GM10266 (cell line): ENCODE measurements at regions not wholly inside any gene's neighbourhood (a gene's known extent, or its start where the extent isn't known, plus 50 kb on each side); places are given as distances from the start of the nearest gene placed in this dataset.

Experiments used
- DNase-seq: peaks from one replicate; pipeline ENCODE4 v3.0.0; 2012; ENCODE audit errors: extremely low spot score
- TF ChIP-seq, protein P1 (sequence below): IDR thresholded peaks from 2 replicates; pipeline ENCODE4 v1.5.1; 2012; ENCODE audit warnings: mild to moderate bottlenecking, low read depth; ENCODE audit not compliant: control insufficient read depth, insufficient read depth; ENCODE audit errors: missing control alignments

DNA sequence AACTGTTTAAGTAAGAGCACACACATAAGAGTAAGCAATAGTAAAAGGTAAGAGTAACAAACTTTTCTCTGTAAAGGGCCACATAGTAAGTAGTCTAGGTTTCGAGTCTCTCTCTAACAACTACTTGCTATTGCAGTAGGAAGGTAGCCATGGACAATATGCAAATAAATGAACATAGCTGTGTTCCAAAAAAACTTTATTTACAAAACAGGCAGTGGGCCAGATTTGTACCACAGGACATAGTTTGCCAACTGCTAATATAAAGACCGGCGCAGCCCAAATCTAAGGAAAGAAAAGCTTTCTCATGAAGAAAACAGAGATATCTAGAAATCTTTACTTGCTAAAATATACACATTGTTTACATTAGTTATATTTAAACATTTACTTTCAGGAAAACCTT is 239.0 kb upstream of the EGLN3 start:
- TF ChIP-seq, protein P1, sequence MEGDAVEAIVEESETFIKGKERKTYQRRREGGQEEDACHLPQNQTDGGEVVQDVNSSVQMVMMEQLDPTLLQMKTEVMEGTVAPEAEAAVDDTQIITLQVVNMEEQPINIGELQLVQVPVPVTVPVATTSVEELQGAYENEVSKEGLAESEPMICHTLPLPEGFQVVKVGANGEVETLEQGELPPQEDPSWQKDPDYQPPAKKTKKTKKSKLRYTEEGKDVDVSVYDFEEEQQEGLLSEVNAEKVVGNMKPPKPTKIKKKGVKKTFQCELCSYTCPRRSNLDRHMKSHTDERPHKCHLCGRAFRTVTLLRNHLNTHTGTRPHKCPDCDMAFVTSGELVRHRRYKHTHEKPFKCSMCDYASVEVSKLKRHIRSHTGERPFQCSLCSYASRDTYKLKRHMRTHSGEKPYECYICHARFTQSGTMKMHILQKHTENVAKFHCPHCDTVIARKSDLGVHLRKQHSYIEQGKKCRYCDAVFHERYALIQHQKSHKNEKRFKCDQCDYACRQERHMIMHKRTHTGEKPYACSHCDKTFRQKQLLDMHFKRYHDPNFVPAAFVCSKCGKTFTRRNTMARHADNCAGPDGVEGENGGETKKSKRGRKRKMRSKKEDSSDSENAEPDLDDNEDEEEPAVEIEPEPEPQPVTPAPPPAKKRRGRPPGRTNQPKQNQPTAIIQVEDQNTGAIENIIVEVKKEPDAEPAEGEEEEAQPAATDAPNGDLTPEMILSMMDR: no peak
- DNase-seq: no peak

DNA sequence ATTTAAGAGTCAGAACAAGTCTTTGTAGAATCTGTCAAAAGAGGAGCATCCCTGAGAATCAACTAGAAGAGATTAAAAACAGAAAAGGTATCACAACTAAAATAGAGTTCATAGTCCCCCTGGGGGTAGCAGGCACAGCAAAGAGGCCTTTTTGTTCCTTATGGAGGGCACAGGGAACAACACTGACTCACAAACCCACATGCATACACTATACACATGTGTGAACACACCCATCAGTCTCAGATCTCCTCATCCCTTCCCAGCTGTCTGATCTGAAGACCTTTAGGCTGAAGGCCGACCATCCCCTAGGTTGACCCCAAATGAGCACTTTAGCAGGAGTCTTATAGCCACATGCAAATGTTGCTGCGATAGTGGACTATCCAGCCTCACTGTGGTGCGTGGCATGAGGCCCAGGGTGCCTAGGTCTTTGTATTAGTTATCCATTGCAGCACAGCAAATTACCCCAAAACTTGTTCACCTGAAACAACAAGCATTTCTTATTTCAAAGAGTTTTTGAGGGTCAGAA is 236.7 kb upstream of the EGLN3 start:
- DNase-seq: no peak
- TF ChIP-seq, protein P1: no peak

DNA sequence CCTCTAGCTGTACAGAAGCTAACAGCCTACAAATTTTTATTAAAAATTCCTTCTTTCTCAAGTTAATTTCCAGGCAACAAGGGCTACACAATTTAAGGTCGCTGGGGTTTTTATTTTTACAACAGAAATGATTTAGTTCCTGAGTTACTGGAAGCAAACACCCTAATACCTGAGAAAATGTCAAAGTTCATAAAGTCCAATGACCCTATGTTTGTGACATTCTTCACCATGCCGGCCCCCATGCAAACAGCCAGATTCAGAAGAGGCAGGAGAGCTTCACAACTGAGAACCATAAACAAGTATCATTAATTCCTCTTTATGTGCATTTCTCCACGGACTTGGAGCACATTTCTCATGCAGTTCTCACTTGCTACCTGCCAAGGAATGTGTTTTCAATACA is 236.2 kb upstream of the EGLN3 start:
- TF ChIP-seq, protein P1: no peak
- DNase-seq: no peak

DNA sequence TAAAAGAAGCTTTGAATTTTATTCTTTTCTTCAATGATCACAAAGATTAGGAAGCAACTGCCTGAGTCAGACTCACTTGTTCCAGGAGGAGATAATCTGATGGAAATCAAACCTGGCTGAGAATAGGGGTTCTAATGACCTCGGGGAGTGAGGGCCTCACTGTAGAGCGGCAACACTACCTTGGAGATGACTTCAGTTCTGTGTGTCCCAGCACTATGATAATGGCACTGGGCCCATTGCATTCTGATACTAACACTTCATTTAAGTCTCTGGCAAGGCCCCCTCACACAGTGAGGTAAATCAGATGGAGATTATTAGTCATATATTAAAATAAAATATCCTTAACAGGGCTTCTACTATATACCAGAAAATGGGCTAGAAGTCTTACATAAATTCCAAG is 233.3 kb upstream of the EGLN3 start:
- TF ChIP-seq, protein P1: no peak
- no peak for DNase-seq

DNA sequence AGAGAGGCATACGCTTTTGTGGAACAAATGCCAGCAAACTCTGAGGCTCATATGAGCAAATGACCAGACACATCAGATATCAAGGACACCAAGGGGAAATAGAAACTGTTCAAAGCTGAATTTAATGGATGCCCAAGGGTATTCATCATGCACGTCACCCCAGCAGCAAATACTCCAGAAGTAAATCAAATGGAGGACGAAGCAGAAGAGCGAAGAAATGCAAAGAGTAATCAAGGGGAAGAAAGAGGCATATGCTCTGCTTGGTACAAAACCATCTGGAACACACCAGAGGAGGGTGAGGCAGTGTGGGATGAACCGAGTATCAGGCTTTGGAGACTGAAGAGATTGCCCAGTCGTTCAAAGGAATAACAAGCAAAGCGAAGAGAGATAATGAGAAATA is 232.6 kb upstream of the EGLN3 start:
- DNase-seq: no peak
- TF ChIP-seq, protein P1: no peak

DNA sequence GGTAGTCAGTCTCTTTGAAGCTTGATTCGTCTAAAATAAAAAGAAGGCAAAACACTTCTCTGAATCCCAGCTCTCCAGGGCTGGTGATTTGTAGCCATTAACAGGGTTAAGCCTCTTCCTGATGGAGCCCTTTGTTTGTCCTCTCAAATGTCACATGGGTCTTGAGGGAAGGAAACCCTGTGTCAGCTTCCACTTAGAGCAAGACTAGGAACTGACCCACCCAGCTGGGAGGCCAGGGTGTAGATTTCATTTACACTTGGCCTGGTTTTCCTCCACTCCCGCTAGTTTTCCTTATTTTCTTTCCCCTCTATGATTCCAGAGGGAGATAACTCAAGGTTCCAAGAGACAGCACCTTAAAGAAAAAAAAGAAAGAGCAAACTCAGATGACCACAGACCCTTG is 230.5 kb upstream of the EGLN3 start:
- TF ChIP-seq, protein P1: no peak
- DNase-seq: no peak

DNA sequence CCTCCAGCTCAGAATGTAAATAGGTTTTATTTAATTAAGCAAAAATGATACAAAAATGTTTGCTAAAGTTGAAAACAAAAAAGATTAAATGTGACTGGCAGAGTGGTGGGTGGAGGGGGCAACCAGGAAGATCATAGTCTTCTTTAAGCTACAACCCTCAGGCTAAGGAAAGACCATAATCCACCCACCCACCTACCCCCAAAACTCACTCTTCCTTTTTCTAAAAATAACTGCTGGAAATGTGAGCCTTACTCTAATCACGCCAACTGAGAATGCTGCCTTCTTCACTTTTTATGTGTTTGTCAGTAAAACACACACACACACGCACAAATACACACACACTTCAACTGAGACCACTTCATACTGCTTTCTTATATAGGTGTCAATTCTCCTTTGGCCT is 230.0 kb upstream of the EGLN3 start:
- DNase-seq: no peak
- TF ChIP-seq, protein P1: no peak
